NCI-H1417 (cell line): ENCODE measurements at regions not wholly inside any gene's neighbourhood (a gene's known extent, or its start where the extent isn't known, plus 50 kb on each side); places are given as distances from the start of the nearest gene placed in this dataset.
"Not testable (repeated sequence)": the region's sequence is repeated elsewhere in the genome, so short reads cannot be mapped to it uniquely, and the experiment has no call there.

Experiments used
- DNase-seq, 3 experiments: peaks; one replicate each; lab custom pipeline; 2025; lab: John Stamatoyannopoulos, UW

GRCh38 chr14:83298016-83298415, 1764.4 kb upstream of the SEL1L start:
- not testable (repeated sequence) for DNase-seq

- DNase-seq = peak; percentile 8 to 68 (median 32)
These were observed 1766.9 kb upstream of the SEL1L start for GRCh38 chr14:83300476-83301064.

GRCh38 chr14:83301791-83302190, 1768.1 kb upstream of the SEL1L start:
- no peak for DNase-seq

- no peak for DNase-seq
These were observed 1775.6 kb upstream of the SEL1L start for GRCh38 chr14:83309211-83309610.

- no peak for DNase-seq
These were observed 1776.2 kb upstream of the SEL1L start for GRCh38 chr14:83309833-83310232.

- no peak for DNase-seq
These were observed 1778.9 kb upstream of the SEL1L start for GRCh38 chr14:83312511-83312910.

- no peak for DNase-seq
These were observed 1781.1 kb upstream of the SEL1L start for GRCh38 chr14:83314764-83315163.

GRCh38 chr14:83316356-83316755, 1782.7 kb upstream of the SEL1L start:
- no peak for DNase-seq

GRCh38 chr14:83320837-83321236, 1787.2 kb upstream of the SEL1L start:
- DNase-seq = peak in 2 of 3 experiments; percentile 10 to 59

- DNase-seq = no peak
These were observed 1797.9 kb upstream of the SEL1L start for GRCh38 chr14:83331513-83331912.

GRCh38 chr14:83342590-83342989, 1808.9 kb upstream of the SEL1L start:
- DNase-seq = no peak

GRCh38 chr14:83347874-83348273, 1814.2 kb upstream of the SEL1L start:
- DNase-seq = no peak

GRCh38 chr14:83355609-83356008, 1822.0 kb upstream of the SEL1L start:
- no peak for DNase-seq

GRCh38 chr14:83356080-83356479, 1822.4 kb upstream of the SEL1L start:
- DNase-seq = no peak

GRCh38 chr14:83372271-83372670, 1838.6 kb upstream of the SEL1L start:
- no peak for DNase-seq

GRCh38 chr14:83379436-83379835, 1845.8 kb upstream of the SEL1L start:
- no peak for DNase-seq

- DNase-seq = no peak
These were observed 1850.6 kb upstream of the SEL1L start for GRCh38 chr14:83384253-83384652.

GRCh38 chr14:83395321-83395720, 1861.7 kb upstream of the SEL1L start:
- no peak for DNase-seq

GRCh38 chr14:83416476-83416875, 1882.8 kb upstream of the SEL1L start:
- DNase-seq = no peak

- peak in 1 of 3 experiments; percentile 42 for DNase-seq
These were observed 1885.8 kb upstream of the SEL1L start for GRCh38 chr14:83419420-83419819.

GRCh38 chr14:83421711-83422110, 1888.1 kb upstream of the SEL1L start:
- DNase-seq = no peak

GRCh38 chr14:83425138-83425537, 1891.5 kb upstream of the SEL1L start:
- DNase-seq = no peak

GRCh38 chr14:83425706-83426105, 1892.1 kb upstream of the SEL1L start:
- DNase-seq = no peak

GRCh38 chr14:83433618-83434017, 1900.0 kb upstream of the SEL1L start:
- DNase-seq = no peak

GRCh38 chr14:83441801-83442200, 1908.1 kb upstream of the SEL1L start:
- no peak for DNase-seq
